ENCODE measurements at regions not wholly inside any gene's neighbourhood (a gene's known extent, or its start where the extent isn't known, plus 50 kb on each side); places are given as distances from the start of the nearest gene placed in this dataset.
A peak's percentile ranks its signal among the peaks of the same experiment; 100 is the strongest.

- Histone ChIP-seq H3K4me3 (ENCODE audit: insufficient read depth, low read length, poor library complexity, severe bottlenecking) (no peak overlapping the region), H4K20me1 (ENCODE audit: low read depth, low read length) (no peaks in the 10 kb centered on the region), H3K79me2 (ENCODE audit: insufficient read depth, low read length) (no peaks in the 10 kb centered on the region), H3K9me2 (replicated peaks; ENCODE audit: insufficient read depth, low read length) (no peaks in the 10 kb centered on the region), H3K9me3 (ENCODE audit: insufficient read depth, low read length) (no peaks in the 10 kb centered on the region), H3K27ac (ENCODE audit: low read depth, low read length) (no peak overlapping the region), H3K27me3 (ENCODE audit: low read length) (no peaks in the 10 kb centered on the region), H3F3A (ENCODE audit: insufficient read depth) (no peaks in the 10 kb centered on the region), H2AFZ (ENCODE audit: low read depth, low read length, severe bottlenecking) (no peak overlapping the region), H3K4me2 (ENCODE audit: low read depth, low read length, poor library complexity, severe bottlenecking) (no peak overlapping the region), H3K9ac (ENCODE audit: low read length) (no peak overlapping the region), H3K36me3 (ENCODE audit: low read length) (no peaks in the 10 kb centered on the region)
- TF ChIP-seq EZH2phosphoT487 (conservative IDR thresholded peaks at IDR 0.05; ENCODE audit: low read length) (no peak), CTCF (IDR thresholded peaks at IDR 0.05; ENCODE audit: insufficient read depth, low read length, poor library complexity, severe bottlenecking) (no peak)
Measured at GRCh38 chr5:68074048-68074632, 141.4 kb upstream of the PIK3R1 start.

DNA sequence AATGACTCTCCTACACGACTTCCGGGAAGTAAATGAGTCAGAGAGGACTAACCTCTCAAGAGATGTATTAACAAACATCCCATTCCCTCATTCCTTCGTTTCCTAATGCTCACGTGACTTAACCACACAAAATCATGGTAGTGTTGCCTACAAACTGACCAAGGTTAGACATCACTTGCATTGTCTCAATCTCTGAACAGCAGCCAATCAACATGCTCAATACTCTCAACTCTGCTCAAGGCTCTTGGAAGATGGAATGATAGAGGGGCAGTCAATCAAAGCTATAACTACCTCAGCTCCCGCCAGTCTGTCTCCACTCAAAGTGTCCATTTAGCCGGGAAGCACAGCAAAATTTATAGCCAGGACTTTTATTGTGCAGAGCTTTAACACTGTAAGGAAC, 143.8 kb upstream of the PIK3R1 start:
- TF ChIP-seq EZH2phosphoT487 (conservative IDR thresholded peaks at IDR 0.05; ENCODE audit: low read length) (no peak), CTCF (IDR thresholded peaks at IDR 0.05; ENCODE audit: insufficient read depth, low read length, poor library complexity, severe bottlenecking) (no peak)
- Histone ChIP-seq H3K9me2 (replicated peaks; ENCODE audit: insufficient read depth, low read length) (no peaks in the 10 kb centered on the region), H3K36me3 (ENCODE audit: low read length) (no peaks in the 10 kb centered on the region), H3K9ac (ENCODE audit: low read length) (no peak overlapping the region), H3K4me2 (ENCODE audit: low read depth, low read length, poor library complexity, severe bottlenecking) (no peak overlapping the region), H2AFZ (ENCODE audit: low read depth, low read length, severe bottlenecking) (peak overlapping the region; percentile 34), H3F3A (ENCODE audit: insufficient read depth) (no peaks in the 10 kb centered on the region), H3K79me2 (ENCODE audit: insufficient read depth, low read length) (no peaks in the 10 kb centered on the region), H3K9me3 (ENCODE audit: insufficient read depth, low read length) (no peaks in the 10 kb centered on the region), H4K20me1 (ENCODE audit: low read depth, low read length) (no peaks in the 10 kb centered on the region), H3K4me3 (ENCODE audit: insufficient read depth, low read length, poor library complexity, severe bottlenecking) (no peak overlapping the region), H3K27ac (ENCODE audit: low read depth, low read length) (no peak overlapping the region), H3K27me3 (ENCODE audit: low read length) (no peaks in the 10 kb centered on the region)

GRCh38 chr5:68071282-68071632, 144.3 kb upstream of the PIK3R1 start:
- no peak overlapping the region for H3K27ac ChIP-seq (ENCODE audit: low read depth, low read length)
- H2AFZ ChIP-seq (ENCODE audit: low read depth, low read length, severe bottlenecking): no peak overlapping the region
- H4K20me1 ChIP-seq (ENCODE audit: low read depth, low read length): no peaks in the 10 kb centered on the region
- no peak overlapping the region for H3K9ac ChIP-seq (ENCODE audit: low read length)
- no peak overlapping the region for H3K4me3 ChIP-seq (ENCODE audit: insufficient read depth, low read length, poor library complexity, severe bottlenecking)
- H3K9me3 ChIP-seq (ENCODE audit: insufficient read depth, low read length): no peaks in the 10 kb centered on the region
- TF ChIP-seq EZH2phosphoT487 (conservative IDR thresholded peaks at IDR 0.05; ENCODE audit: low read length): no peak
- TF ChIP-seq CTCF (IDR thresholded peaks at IDR 0.05; ENCODE audit: insufficient read depth, low read length, poor library complexity, severe bottlenecking): no peak
- no peak overlapping the region for H3K4me2 ChIP-seq (ENCODE audit: low read depth, low read length, poor library complexity, severe bottlenecking)
- no peaks in the 10 kb centered on the region for H3F3A ChIP-seq (ENCODE audit: insufficient read depth)
- no peaks in the 10 kb centered on the region for H3K9me2 ChIP-seq (replicated peaks; ENCODE audit: insufficient read depth, low read length)
- H3K27me3 ChIP-seq (ENCODE audit: low read length): no peaks in the 10 kb centered on the region
- H3K36me3 ChIP-seq (ENCODE audit: low read length): no peaks in the 10 kb centered on the region
- H3K79me2 ChIP-seq (ENCODE audit: insufficient read depth, low read length): no peaks in the 10 kb centered on the region
